ENCODE measurements at regions not wholly inside any gene's neighbourhood (a gene's known extent, or its start where the extent isn't known, plus 50 kb on each side); places are given as distances from the start of the nearest gene placed in this dataset.

GRCh38 chr5:72624641-72625236 is 117.5 kb upstream of the ZNF366 start:
- no peaks in the 10 kb centered on the region for H3K9me3 ChIP-seq (ENCODE audit: control insufficient read depth, low read depth, low read length)
- H3K4me2 ChIP-seq (ENCODE audit: insufficient read depth, insufficient read length, low read length), result no peak overlapping the region
- no peak overlapping the region for H3K4ac ChIP-seq (ENCODE audit: low read depth, low read length)
- no peaks in the 10 kb centered on the region for H3K36me3 Mint-ChIP-seq (ENCODE audit: insufficient read depth in 1 of 3, low read depth in 3 of 3)
- H4K5ac ChIP-seq (ENCODE audit: insufficient read length, low read depth, low read length), result no peak overlapping the region
- H4K91ac ChIP-seq (ENCODE audit: insufficient read length, low read depth, low read length), result no peak overlapping the region
- no peaks in the 10 kb centered on the region; the same call in 1 of the 2 replicates for H3K4me1 ChIP-seq (ENCODE audit: insufficient read depth, low read length)
- H2BK12ac ChIP-seq (ENCODE audit: insufficient read length, low read depth, low read length), result no peak overlapping the region
- H3K27ac Mint-ChIP-seq, result 0 out of 7 replicates have a peak overlapping the region, but pooled peaks of 1 of the 3 experiments have one; percentile 41
- no peak overlapping the region for H4K8ac ChIP-seq (replicated peaks; ENCODE audit: insufficient read length, low read depth, low read length)
- no peaks in the 10 kb centered on the region for H4K20me1 ChIP-seq (ENCODE audit: control insufficient read depth, insufficient read depth, insufficient read length)
- no peaks in the 10 kb centered on the region for H3K27me3 ChIP-seq (ENCODE audit: insufficient read depth, low read length)
- H3K9ac ChIP-seq (ENCODE audit: extremely low read depth, insufficient read length, low read length), result no peak overlapping the region
- H3K9me3 Mint-ChIP-seq, result no peaks in the 10 kb centered on the region
- no peaks in the 10 kb centered on the region for H3K79me2 ChIP-seq (ENCODE audit: insufficient read depth, low read length)
- H2BK5ac ChIP-seq (ENCODE audit: insufficient read length, low read length), result no peak overlapping the region
- H3K27ac ChIP-seq (ENCODE audit: insufficient read length, low read depth, low read length), result no peak overlapping the region
- H3T11ph ChIP-seq (ENCODE audit: low read length), result no peak overlapping the region
- no peak overlapping the region for H3K18ac ChIP-seq (ENCODE audit: insufficient read length, low read depth, low read length)
- H3K4me1 Mint-ChIP-seq, result peaks cover 2 to 3% of the 10 kb centered on the region in 2 experiments; a peak in 3 of 4 replicates
- H3K23ac ChIP-seq (ENCODE audit: insufficient read length, low read depth, low read length), result no peak overlapping the region
- H3K79me1 ChIP-seq (ENCODE audit: insufficient read depth, low read depth, low read length, poor library complexity, severe bottlenecking), result no peaks in the 10 kb centered on the region
- no CpG with 5 or more reads among the region's 5 CpGs for WGBS (ENCODE audit: extremely low coverage, insufficient read length, low lambda C conversion rate)
- no peak overlapping the region for H3K14ac ChIP-seq (ENCODE audit: insufficient read depth, low read length)
- no peak overlapping the region for H2AFZ ChIP-seq (ENCODE audit: low read length)
- no peak overlapping the region for H2BK20ac ChIP-seq (ENCODE audit: low read depth, low read length, poor library complexity, severe bottlenecking)
- H2BK120ac ChIP-seq (ENCODE audit: low read depth, low read length, poor library complexity, severe bottlenecking), result no peak overlapping the region
- TF ChIP-seq, protein P1, sequence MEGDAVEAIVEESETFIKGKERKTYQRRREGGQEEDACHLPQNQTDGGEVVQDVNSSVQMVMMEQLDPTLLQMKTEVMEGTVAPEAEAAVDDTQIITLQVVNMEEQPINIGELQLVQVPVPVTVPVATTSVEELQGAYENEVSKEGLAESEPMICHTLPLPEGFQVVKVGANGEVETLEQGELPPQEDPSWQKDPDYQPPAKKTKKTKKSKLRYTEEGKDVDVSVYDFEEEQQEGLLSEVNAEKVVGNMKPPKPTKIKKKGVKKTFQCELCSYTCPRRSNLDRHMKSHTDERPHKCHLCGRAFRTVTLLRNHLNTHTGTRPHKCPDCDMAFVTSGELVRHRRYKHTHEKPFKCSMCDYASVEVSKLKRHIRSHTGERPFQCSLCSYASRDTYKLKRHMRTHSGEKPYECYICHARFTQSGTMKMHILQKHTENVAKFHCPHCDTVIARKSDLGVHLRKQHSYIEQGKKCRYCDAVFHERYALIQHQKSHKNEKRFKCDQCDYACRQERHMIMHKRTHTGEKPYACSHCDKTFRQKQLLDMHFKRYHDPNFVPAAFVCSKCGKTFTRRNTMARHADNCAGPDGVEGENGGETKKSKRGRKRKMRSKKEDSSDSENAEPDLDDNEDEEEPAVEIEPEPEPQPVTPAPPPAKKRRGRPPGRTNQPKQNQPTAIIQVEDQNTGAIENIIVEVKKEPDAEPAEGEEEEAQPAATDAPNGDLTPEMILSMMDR (conservative IDR thresholded peaks at IDR 0.05), result no peak
- peaks cover 3% of the 10 kb centered on the region for H3K27me3 Mint-ChIP-seq (ENCODE audit: low read depth)
- no peak overlapping the region for H3K56ac ChIP-seq (ENCODE audit: insufficient read length, low read depth, low read length)
- no peaks in the 10 kb centered on the region for H3K23me2 ChIP-seq (ENCODE audit: insufficient read length, low read depth, low read length, poor library complexity, severe bottlenecking)
- DNase-seq, result no peak
- no peak overlapping the region for H2BK15ac ChIP-seq (ENCODE audit: low read depth, low read length)
- no peak overlapping the region for H3K4me3 Mint-ChIP-seq
- no peak overlapping the region for H2AK5ac ChIP-seq (ENCODE audit: insufficient read length, low read length)

Measured in H9 (cell line).